Liver (tissue), 7 donors: ENCODE measurements at regions not wholly inside any gene's neighbourhood (a gene's known extent, or its start where the extent isn't known, plus 50 kb on each side); places are given as distances from the start of the nearest gene placed in this dataset.
"Not testable (repeated sequence)": the region's sequence is repeated elsewhere in the genome, so short reads cannot be mapped to it uniquely, and the experiment has no call there.

ENCODE experiments used
- DNase-seq: peaks from one replicate; pipeline ENCODE4 v3.0.0-alpha.2; 2017; ENCODE audit warnings: low spot score
- H3K27ac ChIP-seq, 2 donors: one replicate each; pipeline ENCODE4 v1.7.0; 2013; ENCODE audit warnings: inconsistent platforms in 2 of 2, low read length in 2 of 2, control low read depth in 1 of 2, low read depth in 1 of 2, mild to moderate bottlenecking in 1 of 2
- H3K27me3 ChIP-seq, 4 donors: one replicate each; pipeline versions ENCODE4 v1.6.1 to v1.7.0; 2013; ENCODE audit warnings: low read length in 3 of 4, inconsistent platforms in 1 of 4, mild to moderate bottlenecking in 1 of 4, moderate library complexity in 1 of 4; ENCODE audit not compliant: control insufficient read depth in 4 of 4, insufficient read depth in 4 of 4
- H3K36me3 ChIP-seq, 4 donors: one replicate each; pipeline versions ENCODE4 v1.6.1 to v1.7.0; 2013; ENCODE audit warnings: low read length in 3 of 4, mild to moderate bottlenecking in 3 of 4, low read depth in 1 of 4, moderate library complexity in 1 of 4; ENCODE audit not compliant: control insufficient read depth in 4 of 4, insufficient read depth in 3 of 4
- H3K4me1 ChIP-seq, 4 donors: one replicate each; pipeline versions ENCODE4 v1.6.1 to v1.7.0; 2013; ENCODE audit warnings: low read length in 3 of 4, mild to moderate bottlenecking in 3 of 4, moderate library complexity in 1 of 4; ENCODE audit not compliant: control insufficient read depth in 4 of 4, insufficient read depth in 4 of 4
- H3K4me3 ChIP-seq, 3 donors: one replicate each; pipeline versions ENCODE4 v1.6.1 to v1.7.0; 2013; ENCODE audit warnings: low read length in 3 of 3, control low read depth in 1 of 3, low read depth in 1 of 3, mild to moderate bottlenecking in 1 of 3
- H3K9ac ChIP-seq, 2 donors: one replicate each; pipeline ENCODE4 v1.7.0; 2013; ENCODE audit warnings: low read length in 2 of 2, mild to moderate bottlenecking in 2 of 2, moderate library complexity in 2 of 2, control low read depth in 1 of 2, low read depth in 1 of 2
- H3K9me3 ChIP-seq, 4 donors: one replicate each; pipeline versions ENCODE4 v1.6.1 to v1.7.0; 2013; ENCODE audit warnings: low read length in 3 of 4; ENCODE audit not compliant: control insufficient read depth in 4 of 4
- EGR1 ChIP-seq, 2 donors: IDR thresholded peaks; 2 replicates each; pipeline ENCODE4 v1.6.1; 2016 to 2018; ENCODE audit warnings: antibody characterized with exemption in 2 of 2, low read depth in 2 of 2
- GABPA ChIP-seq, 2 donors: IDR thresholded peaks in 1 of 2; conservative IDR thresholded peaks in 1 of 2; 2 replicates each; pipeline ENCODE4 v1.6.1; 2016; ENCODE audit warnings: antibody characterized with exemption in 2 of 2, mild to moderate bottlenecking in 1 of 2, moderate library complexity in 1 of 2
- HNF4A ChIP-seq, 2 donors: conservative IDR thresholded peaks; 2 replicates each; pipeline ENCODE4 v1.6.1; 2016; ENCODE audit warnings: antibody characterized with exemption in 2 of 2, mild to moderate bottlenecking in 2 of 2
- JUND ChIP-seq, 2 donors: IDR thresholded peaks; 2 replicates each; pipeline ENCODE4 v1.6.1; 2016; ENCODE audit warnings: antibody characterized with exemption in 2 of 2
- NR2F2 ChIP-seq: IDR thresholded peaks from 2 replicates; pipeline ENCODE4 v1.6.1; 2016; ENCODE audit warnings: antibody characterized with exemption
- SP1 ChIP-seq: IDR thresholded peaks from 2 replicates; pipeline ENCODE4 v1.6.1; 2018; ENCODE audit warnings: antibody characterized with exemption, mild to moderate bottlenecking
- YY1 ChIP-seq: IDR thresholded peaks from 2 replicates; pipeline ENCODE4 v1.6.1; 2016; ENCODE audit warnings: antibody characterized with exemption, mild to moderate bottlenecking
- WGBS: extraction: QIAGEN DNeasy Blood & Tissue Kit; methylation state at CpG from one replicate; pipeline ENCODE4 v1.1.7; 2013; 5-methylcytosine and 5-hydroxymethylcytosine counted together
- TF ChIP-seq, protein P1 (sequence below): IDR thresholded peaks from 2 replicates; pipeline ENCODE4 v1.6.1; 2016; ENCODE audit warnings: antibody characterized with exemption
- TF ChIP-seq, protein P2 (sequence below): IDR thresholded peaks from 2 replicates; pipeline ENCODE4 v1.6.1; 2016; ENCODE audit warnings: antibody characterized with exemption, mild to moderate bottlenecking
- donor health status: healthy.
- donor health status: healthy.
- donor health status: healthy.
- donor health status: healthy.

DNA sequence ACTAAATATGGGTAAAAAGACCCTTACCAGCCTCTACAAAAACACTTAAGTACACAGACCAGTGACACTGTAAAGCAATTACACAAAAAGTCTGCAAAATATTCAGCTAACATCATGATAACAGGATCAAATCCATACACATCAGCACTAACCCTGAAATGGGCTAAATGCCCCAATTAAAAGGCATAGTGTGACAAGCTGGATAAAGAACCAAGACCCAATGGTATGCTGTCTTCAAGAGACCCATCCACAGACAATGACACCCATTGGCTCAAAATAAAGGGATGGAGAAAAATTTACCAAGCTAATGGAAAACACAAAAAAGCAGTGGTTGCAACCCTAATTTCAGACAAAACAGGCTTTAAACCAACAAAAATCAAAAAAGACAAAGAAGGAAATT is 221.0 kb upstream of the ISL1 start:
- Histone ChIP-seq H3K27ac (no peak overlapping the region), H3K4me1 (no peaks in the 10 kb centered on the region), H3K4me3 (no peak overlapping the region), H3K9me3 (peaks cover 0 to 6% (median 2%) of the 10 kb centered on the region in 4 donors), H3K27me3 (no peaks in the 10 kb centered on the region), H3K36me3 (no peaks in the 10 kb centered on the region), H3K9ac (no peak overlapping the region)
- DNase-seq: no peak
- TF ChIP-seq GABPA (IDR thresholded peaks at IDR 0.05 in 1 of 2, conservative IDR thresholded peaks at IDR 0.05 in 1 of 2): no peak
- no peak for TF ChIP-seq JUND (IDR thresholded peaks at IDR 0.05)
- TF ChIP-seq NR2F2: no peak
- no peak for TF ChIP-seq YY1
- TF ChIP-seq, protein P1, sequence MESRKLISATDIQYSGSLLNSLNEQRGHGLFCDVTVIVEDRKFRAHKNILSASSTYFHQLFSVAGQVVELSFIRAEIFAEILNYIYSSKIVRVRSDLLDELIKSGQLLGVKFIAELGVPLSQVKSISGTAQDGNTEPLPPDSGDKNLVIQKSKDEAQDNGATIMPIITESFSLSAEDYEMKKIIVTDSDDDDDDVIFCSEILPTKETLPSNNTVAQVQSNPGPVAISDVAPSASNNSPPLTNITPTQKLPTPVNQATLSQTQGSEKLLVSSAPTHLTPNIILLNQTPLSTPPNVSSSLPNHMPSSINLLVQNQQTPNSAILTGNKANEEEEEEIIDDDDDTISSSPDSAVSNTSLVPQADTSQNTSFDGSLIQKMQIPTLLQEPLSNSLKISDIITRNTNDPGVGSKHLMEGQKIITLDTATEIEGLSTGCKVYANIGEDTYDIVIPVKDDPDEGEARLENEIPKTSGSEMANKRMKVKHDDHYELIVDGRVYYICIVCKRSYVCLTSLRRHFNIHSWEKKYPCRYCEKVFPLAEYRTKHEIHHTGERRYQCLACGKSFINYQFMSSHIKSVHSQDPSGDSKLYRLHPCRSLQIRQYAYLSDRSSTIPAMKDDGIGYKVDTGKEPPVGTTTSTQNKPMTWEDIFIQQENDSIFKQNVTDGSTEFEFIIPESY: no peak

DNA sequence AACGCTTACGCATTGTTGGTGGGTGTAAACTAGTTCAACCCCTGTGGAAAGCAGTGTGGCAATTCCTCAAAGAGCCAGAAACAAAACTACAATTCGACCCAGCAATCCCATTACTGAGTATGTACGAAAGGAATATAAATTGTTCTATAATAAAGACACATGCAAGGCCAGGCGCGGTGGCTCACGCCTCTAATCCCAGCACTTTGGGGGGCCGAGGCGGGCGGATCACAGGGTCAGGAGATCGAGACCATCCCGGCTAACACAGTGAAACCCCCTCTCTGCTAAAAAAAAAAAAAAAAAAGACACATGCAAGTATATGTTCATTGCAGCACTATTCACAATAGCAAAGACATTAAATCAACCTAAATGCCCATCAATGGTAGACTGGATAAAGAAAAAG is 217.6 kb upstream of the ISL1 start:
- H3K4me3 ChIP-seq, H3K9ac ChIP-seq, H3K27ac ChIP-seq, H3K36me3 ChIP-seq, H3K4me1 ChIP-seq, DNase-seq, H3K9me3 ChIP-seq, H3K27me3 ChIP-seq: not testable (repeated sequence)
- WGBS: 87% methylated on average over 12 of the region's 12 CpGs

DNA sequence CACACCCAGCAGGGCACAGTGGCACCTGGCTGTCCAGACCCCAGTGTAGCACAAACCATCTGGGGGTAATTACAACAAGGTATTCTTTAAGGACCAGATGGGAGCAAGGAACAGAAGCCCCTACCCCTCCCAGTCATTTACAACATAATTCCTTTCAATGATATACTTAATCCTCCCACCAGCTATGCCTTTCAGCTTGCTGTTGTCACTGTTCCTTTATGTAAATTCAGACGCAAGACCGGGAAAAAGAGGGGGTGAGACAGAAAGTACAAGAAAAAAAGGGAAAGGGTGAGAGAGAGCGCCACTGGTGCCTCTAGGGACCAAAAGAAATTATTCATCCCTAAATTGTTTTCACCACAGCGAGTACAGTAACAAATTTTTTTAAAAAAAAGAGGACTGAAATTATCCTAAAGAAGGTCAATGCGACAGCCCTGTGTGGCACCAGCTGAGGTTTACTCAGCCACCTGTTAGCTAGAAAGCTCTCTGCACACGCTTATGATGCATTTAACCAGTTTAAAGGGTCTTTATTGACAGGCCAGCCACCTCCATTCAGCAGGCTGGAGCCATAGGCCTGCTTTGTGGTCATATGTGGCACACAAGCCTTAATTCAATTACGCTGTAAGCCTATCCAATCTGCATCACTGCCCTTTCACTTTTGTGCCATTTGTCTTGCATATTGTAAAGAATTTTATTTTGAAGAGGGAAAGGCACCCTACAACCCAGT is 210.2 kb upstream of the ISL1 start:
- Histone ChIP-seq H3K36me3 (no peaks in the 10 kb centered on the region), H3K27ac (no peak overlapping the region), H3K4me1 (no peaks in the 10 kb centered on the region), H3K9me3 (no peaks in the 10 kb centered on the region), H3K4me3 (no peak overlapping the region), H3K9ac (no peak overlapping the region), H3K27me3 (no peaks in the 10 kb centered on the region)
- no peak for DNase-seq
- 47% methylated on average over 7 of the region's 7 CpGs for WGBS
- no peak for TF ChIP-seq NR2F2
- TF ChIP-seq SP1: no peak
- no peak for TF ChIP-seq GABPA (IDR thresholded peaks at IDR 0.05 in 1 of 2, conservative IDR thresholded peaks at IDR 0.05 in 1 of 2)
- TF ChIP-seq HNF4A (conservative IDR thresholded peaks at IDR 0.05): no peak
- TF ChIP-seq YY1: no peak
- TF ChIP-seq EGR1 (IDR thresholded peaks at IDR 0.05; ENCODE audit: low read depth in 2 of 2): no peak

DNA sequence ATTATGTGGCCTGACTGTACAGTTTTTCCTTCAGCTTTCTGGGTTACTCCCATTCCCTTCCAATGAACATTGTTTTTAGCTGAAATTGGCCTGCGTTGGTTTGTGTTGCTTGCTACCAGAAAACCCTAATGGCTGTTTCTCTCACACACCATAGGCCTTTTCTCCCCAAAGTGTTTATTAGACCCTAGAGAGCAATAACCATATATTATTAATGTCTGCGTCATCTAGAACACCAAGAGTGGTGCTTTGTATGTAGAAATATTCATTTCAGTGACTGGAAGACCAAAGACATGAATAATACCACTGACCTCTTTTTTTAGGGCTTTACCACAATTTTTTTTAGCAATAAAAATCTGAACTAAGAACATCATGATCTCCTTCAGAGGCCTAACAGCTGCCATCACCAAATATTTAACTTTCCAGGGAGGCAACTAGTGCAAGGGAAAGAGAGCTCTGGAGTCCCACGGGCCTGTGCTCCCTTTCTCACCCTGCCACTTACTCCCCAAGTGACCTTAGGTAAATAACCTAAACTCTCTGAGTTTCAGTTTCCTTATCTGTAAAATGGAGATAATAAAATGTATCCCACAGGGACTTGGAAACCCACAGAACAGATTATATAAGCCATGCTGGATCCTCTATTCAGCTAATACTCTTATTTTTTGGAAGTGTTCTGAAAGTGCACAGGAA is 201.9 kb upstream of the ISL1 start:
- 58% methylated on average over 3 of the region's 3 CpGs for WGBS
- Histone ChIP-seq H3K27me3 (no peaks in the 10 kb centered on the region), H3K36me3 (no peaks in the 10 kb centered on the region), H3K9me3 (no peaks in the 10 kb centered on the region), H3K4me3 (no peak overlapping the region), H3K9ac (no peak overlapping the region), H3K27ac (no peak overlapping the region), H3K4me1 (no peaks in the 10 kb centered on the region)
- TF ChIP-seq, protein P2, sequence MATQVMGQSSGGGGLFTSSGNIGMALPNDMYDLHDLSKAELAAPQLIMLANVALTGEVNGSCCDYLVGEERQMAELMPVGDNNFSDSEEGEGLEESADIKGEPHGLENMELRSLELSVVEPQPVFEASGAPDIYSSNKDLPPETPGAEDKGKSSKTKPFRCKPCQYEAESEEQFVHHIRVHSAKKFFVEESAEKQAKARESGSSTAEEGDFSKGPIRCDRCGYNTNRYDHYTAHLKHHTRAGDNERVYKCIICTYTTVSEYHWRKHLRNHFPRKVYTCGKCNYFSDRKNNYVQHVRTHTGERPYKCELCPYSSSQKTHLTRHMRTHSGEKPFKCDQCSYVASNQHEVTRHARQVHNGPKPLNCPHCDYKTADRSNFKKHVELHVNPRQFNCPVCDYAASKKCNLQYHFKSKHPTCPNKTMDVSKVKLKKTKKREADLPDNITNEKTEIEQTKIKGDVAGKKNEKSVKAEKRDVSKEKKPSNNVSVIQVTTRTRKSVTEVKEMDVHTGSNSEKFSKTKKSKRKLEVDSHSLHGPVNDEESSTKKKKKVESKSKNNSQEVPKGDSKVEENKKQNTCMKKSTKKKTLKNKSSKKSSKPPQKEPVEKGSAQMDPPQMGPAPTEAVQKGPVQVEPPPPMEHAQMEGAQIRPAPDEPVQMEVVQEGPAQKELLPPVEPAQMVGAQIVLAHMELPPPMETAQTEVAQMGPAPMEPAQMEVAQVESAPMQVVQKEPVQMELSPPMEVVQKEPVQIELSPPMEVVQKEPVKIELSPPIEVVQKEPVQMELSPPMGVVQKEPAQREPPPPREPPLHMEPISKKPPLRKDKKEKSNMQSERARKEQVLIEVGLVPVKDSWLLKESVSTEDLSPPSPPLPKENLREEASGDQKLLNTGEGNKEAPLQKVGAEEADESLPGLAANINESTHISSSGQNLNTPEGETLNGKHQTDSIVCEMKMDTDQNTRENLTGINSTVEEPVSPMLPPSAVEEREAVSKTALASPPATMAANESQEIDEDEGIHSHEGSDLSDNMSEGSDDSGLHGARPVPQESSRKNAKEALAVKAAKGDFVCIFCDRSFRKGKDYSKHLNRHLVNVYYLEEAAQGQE: no peak
- no peak for TF ChIP-seq GABPA (IDR thresholded peaks at IDR 0.05 in 1 of 2, conservative IDR thresholded peaks at IDR 0.05 in 1 of 2)
- DNase-seq: no peak
